ENCODE measurements at regions not wholly inside any gene's neighbourhood (a gene's known extent, or its start where the extent isn't known, plus 50 kb on each side); places are given as distances from the start of the nearest gene placed in this dataset.

GRCh38 chr13:70424428-70424827 lies 316.2 kb upstream of the KLHL1 start:
- H3K4me3 ChIP-seq: no peak overlapping the region
- DNase-seq (no peak), ATAC-seq (no peak)
- intact Hi-C loops (cut with DNase I): no loop called here
- TF ChIP-seq CTCF (IDR thresholded peaks at IDR 0.05): no peak
- H3K36me3 ChIP-seq: no peaks in the 10 kb centered on the region
- no peaks in the 10 kb centered on the region for H3K27me3 ChIP-seq
- H3K4me1 ChIP-seq: no peaks in the 10 kb centered on the region
- H3K27ac ChIP-seq: no peak overlapping the region
- no peaks in the 10 kb centered on the region for H3K9me3 ChIP-seq

- no peaks in the 10 kb centered on the region for H3K36me3 ChIP-seq
- DNase-seq: no peak
- no peak for TF ChIP-seq CTCF (IDR thresholded peaks at IDR 0.05)
- no peak overlapping the region for H3K27ac ChIP-seq
- no peaks in the 10 kb centered on the region for H3K9me3 ChIP-seq
- H3K4me3 ChIP-seq: no peak overlapping the region
- H3K27me3 ChIP-seq: no peaks in the 10 kb centered on the region
- intact Hi-C loops (cut with DNase I): no loop called here
- no peaks in the 10 kb centered on the region for H3K4me1 ChIP-seq
- ATAC-seq: no peak
Measured at GRCh38 chr13:70415136-70415535, 306.9 kb upstream of the KLHL1 start.

GRCh38 chr13:70408865-70409264 lies 300.6 kb upstream of the KLHL1 start:
- Histone ChIP-seq H3K36me3 (no peaks in the 10 kb centered on the region), H3K4me3 (no peak overlapping the region), H3K9me3 (no peaks in the 10 kb centered on the region), H3K27me3 (no peaks in the 10 kb centered on the region), H3K4me1 (no peaks in the 10 kb centered on the region), H3K27ac (no peak overlapping the region)
- DNase-seq (no peak), ATAC-seq (no peak)
- intact Hi-C loops (cut with DNase I): no loop called here
- no peak for TF ChIP-seq CTCF (IDR thresholded peaks at IDR 0.05)

GRCh38 chr13:70407486-70407885 lies 299.2 kb upstream of the KLHL1 start:
- Histone ChIP-seq H3K4me3 (no peak overlapping the region), H3K27ac (no peak overlapping the region), H3K36me3 (no peaks in the 10 kb centered on the region), H3K9me3 (no peaks in the 10 kb centered on the region), H3K27me3 (no peaks in the 10 kb centered on the region), H3K4me1 (no peaks in the 10 kb centered on the region)
- intact Hi-C loops (cut with DNase I): no loop called here
- no peak for TF ChIP-seq CTCF (IDR thresholded peaks at IDR 0.05)
- ATAC-seq (no peak), DNase-seq (no peak)

GRCh38 chr13:70405266-70405665 lies 297.0 kb upstream of the KLHL1 start:
- ATAC-seq: no peak
- intact Hi-C loops (cut with DNase I): no loop called here
- no peak for DNase-seq

More at GRCh38 chr13:70405266-70405665, 297.0 kb upstream of the KLHL1 start:
- Histone ChIP-seq H3K27me3 (no peaks in the 10 kb centered on the region), H3K9me3 (no peaks in the 10 kb centered on the region), H3K36me3 (no peaks in the 10 kb centered on the region), H3K4me1 (no peaks in the 10 kb centered on the region), H3K27ac (no peak overlapping the region), H3K4me3 (no peak overlapping the region)
- TF ChIP-seq CTCF (IDR thresholded peaks at IDR 0.05): no peak

All from upper lobe of right lung (tissue), 1 donor.